EH (cell line): ENCODE measurements at regions not wholly inside any gene's neighbourhood (a gene's known extent, or its start where the extent isn't known, plus 50 kb on each side); places are given as distances from the start of the nearest gene placed in this dataset.

Experiments used
- DNase-seq: peaks from one replicate; pipeline ENCODE4 v3.0.0-alpha.2; 2015; ENCODE audit warnings: low read depth

- no peak for DNase-seq
These were observed 788.7 kb upstream of the KLHL29 start for GRCh38 chr2:22596306-22596705.

GRCh38 chr2:22600156-22600555 lies 784.8 kb upstream of the KLHL29 start:
- DNase-seq: no peak

GRCh38 chr2:22600999-22601398 lies 784.0 kb upstream of the KLHL29 start:
- no peak for DNase-seq

- DNase-seq: no peak
These were observed 780.8 kb upstream of the KLHL29 start for GRCh38 chr2:22604136-22604535.

GRCh38 chr2:22616031-22616430 lies 768.9 kb upstream of the KLHL29 start:
- no peak for DNase-seq

GRCh38 chr2:22623620-22624019 lies 761.4 kb upstream of the KLHL29 start:
- no peak for DNase-seq

GRCh38 chr2:22626621-22627020 lies 758.4 kb upstream of the KLHL29 start:
- no peak for DNase-seq

- DNase-seq: no peak
These were observed 756.8 kb upstream of the KLHL29 start for GRCh38 chr2:22628221-22628620.

GRCh38 chr2:22628906-22629305 lies 756.1 kb upstream of the KLHL29 start:
- no peak for DNase-seq

GRCh38 chr2:22634167-22634566 lies 750.8 kb upstream of the KLHL29 start:
- no peak for DNase-seq

- DNase-seq: no peak
These were observed 728.6 kb upstream of the KLHL29 start for GRCh38 chr2:22656426-22656825.

GRCh38 chr2:22673529-22673928 lies 711.5 kb upstream of the KLHL29 start:
- no peak for DNase-seq

GRCh38 chr2:22683914-22684313 lies 701.1 kb upstream of the KLHL29 start:
- DNase-seq: no peak

GRCh38 chr2:22690096-22690495 lies 694.9 kb upstream of the KLHL29 start:
- DNase-seq: no peak

GRCh38 chr2:22691666-22692065 lies 693.3 kb upstream of the KLHL29 start:
- DNase-seq: no peak

- no peak for DNase-seq
These were observed 692.2 kb upstream of the KLHL29 start for GRCh38 chr2:22692746-22693145.

GRCh38 chr2:22694300-22694699 lies 690.7 kb upstream of the KLHL29 start:
- DNase-seq: no peak

GRCh38 chr2:22694856-22695255 lies 690.1 kb upstream of the KLHL29 start:
- DNase-seq: no peak

GRCh38 chr2:22697054-22697788 lies 687.8 kb upstream of the KLHL29 start:
- no peak for DNase-seq

- no peak for DNase-seq
These were observed 683.3 kb upstream of the KLHL29 start for GRCh38 chr2:22701561-22702160.

- DNase-seq: no peak
These were observed 681.6 kb upstream of the KLHL29 start for GRCh38 chr2:22703286-22703920.

GRCh38 chr2:22719396-22719795 lies 665.6 kb upstream of the KLHL29 start:
- DNase-seq: no peak

- no peak for DNase-seq
These were observed 655.5 kb upstream of the KLHL29 start for GRCh38 chr2:22729466-22729865.
